ENCODE measurements at regions not wholly inside any gene's neighbourhood (a gene's known extent, or its start where the extent isn't known, plus 50 kb on each side); places are given as distances from the start of the nearest gene placed in this dataset.

DNA sequence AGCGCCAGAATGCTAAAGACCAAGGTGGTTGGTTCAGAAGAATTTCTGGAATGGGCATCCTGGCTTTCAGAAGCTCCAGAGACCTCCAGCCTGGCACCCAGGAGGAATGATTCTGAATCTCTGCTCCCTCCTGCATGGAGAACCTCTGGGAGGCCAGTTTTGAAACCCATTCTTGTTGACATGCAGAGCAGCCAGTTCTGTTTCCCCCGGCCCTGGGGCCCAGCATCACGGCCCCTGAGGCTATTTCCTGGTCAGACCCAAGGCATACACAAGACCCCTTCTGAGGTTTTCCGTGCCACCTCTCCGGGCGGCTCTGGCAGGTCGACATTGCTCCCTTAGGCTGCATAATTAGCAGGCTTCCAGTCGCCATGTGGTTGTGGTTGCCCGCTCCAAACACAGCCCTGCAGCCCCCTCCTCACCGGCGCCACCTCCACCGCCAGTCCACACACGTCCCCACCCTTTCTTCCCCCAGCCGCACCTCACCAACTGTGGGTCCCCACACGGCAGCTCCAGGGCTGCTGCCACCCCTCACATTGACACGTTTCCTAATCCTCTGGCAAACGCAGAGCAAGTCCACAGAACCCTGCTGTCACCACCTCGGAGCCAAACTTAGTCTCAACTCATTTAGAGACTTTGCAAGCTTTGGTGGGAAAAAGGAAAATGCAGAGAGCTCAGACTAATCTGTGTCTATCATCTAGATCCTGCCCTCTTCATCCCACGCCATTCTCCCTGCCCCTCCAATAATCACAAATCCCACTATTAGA, 367.1 kb downstream of the SOX9 start:
- ATAC-seq = no peak
- H3K27ac Mint-ChIP-seq = no peak overlapping the region
- peaks cover 6% of the 10 kb centered on the region for H3K27me3 Mint-ChIP-seq (ENCODE audit: low read depth)
- no peak overlapping the region for H3K4me3 Mint-ChIP-seq
- no peaks in the 10 kb centered on the region for H3K4me1 Mint-ChIP-seq (ENCODE audit: low read depth)
- no peaks in the 10 kb centered on the region for H3K36me3 Mint-ChIP-seq (ENCODE audit: low read depth)
- POLR2A ChIA-PET = no interaction called here
- CTCF ChIA-PET = no interaction called here
- H3K9me3 Mint-ChIP-seq (ENCODE audit: insufficient read depth) = no peaks in the 10 kb centered on the region
- DNase-seq = no peak

DNA sequence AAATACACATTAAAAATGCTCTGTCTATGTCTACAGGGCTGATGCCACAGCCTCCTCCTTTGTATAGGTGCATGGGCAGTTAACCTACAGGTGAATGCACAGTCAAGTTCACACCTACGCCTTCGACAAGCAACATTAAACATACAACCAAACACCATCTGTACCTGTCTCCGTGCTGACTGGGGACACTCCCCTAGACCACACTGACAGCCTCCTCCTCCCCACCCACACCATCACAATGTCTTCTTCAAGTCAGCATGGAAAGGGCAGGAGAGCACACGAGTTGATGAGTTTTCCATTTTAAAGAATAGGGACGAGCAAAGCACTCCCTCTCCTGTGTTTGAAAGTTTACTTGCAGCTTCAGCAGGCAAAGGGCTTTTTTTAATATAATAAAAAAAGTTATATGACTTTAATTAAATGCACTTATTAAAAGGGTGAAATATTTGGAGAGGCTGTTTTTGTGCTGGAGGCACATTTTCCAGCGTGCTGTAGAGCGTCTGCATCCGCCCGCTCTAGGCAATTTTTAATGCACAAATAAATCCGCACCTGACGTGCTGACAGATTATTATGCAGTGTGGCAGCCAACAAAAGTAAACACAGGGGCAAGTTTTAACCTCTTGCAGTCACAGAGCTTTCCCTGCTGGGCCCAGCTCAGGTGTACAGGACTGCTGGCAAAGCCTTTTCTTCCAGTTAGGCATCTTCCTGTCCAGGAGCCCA, 367.9 kb downstream of the SOX9 start:
- ATAC-seq = no peak
- Mint-ChIP-seq H3K9me3 (ENCODE audit: insufficient read depth) (no peaks in the 10 kb centered on the region), H3K4me1 (ENCODE audit: low read depth) (no peaks in the 10 kb centered on the region), H3K27ac (no peak overlapping the region), H3K4me3 (no peak overlapping the region), H3K27me3 (ENCODE audit: low read depth) (peaks cover 6% of the 10 kb centered on the region), H3K36me3 (ENCODE audit: low read depth) (no peaks in the 10 kb centered on the region)
- POLR2A ChIA-PET = no interaction called here
- no peak for DNase-seq
- CTCF ChIA-PET = no interaction called here

DNA sequence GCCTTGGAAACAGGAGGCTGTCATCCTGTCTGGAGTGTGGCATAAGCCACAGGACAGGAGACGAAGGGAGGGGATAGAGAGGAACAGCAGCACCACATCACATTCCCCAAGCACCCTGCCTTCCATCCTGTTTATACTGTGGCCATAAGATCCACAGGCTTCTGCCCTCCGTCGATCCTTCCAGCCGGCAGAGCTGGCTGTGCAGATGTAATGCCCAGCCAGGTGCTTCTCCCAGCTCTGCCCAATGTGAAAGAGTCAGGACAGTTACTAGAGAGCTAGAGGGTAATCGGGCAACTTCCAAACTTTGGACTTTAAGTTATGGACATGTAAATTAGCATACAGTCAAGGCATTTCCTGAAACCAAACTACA, 368.4 kb downstream of the SOX9 start:
- peaks cover 6% of the 10 kb centered on the region for H3K27me3 Mint-ChIP-seq (ENCODE audit: low read depth)
- no peaks in the 10 kb centered on the region for H3K36me3 Mint-ChIP-seq (ENCODE audit: low read depth)
- no peak overlapping the region for H3K4me3 Mint-ChIP-seq
- CTCF ChIA-PET = no interaction called here
- DNase-seq (no peak), ATAC-seq (no peak)
- no peaks in the 10 kb centered on the region for H3K4me1 Mint-ChIP-seq (ENCODE audit: low read depth)
- H3K9me3 Mint-ChIP-seq (ENCODE audit: insufficient read depth) = no peaks in the 10 kb centered on the region
- POLR2A ChIA-PET = no interaction called here
- no peak overlapping the region for H3K27ac Mint-ChIP-seq

DNA sequence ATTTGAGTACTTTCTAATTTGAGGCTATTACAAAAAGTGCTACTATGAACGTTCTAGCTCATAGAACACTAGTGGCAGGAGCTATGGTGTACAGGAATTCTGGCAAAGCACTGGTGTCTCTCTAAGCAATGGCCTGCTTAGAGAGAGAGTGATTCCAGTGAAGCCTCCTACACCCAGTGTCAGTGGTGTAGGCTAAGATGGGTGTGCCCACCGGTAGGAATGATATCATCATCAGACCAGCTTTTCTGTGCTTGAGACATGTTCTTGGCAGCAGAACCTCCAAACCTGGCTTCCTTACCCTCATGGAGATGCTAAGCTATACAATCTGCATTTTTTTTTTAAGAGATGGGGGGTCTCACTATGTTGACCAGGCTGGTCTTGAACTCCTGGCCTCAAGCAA, 370.3 kb downstream of the SOX9 start:
- ChIA-PET CTCF (no interaction called here), POLR2A (no interaction called here)
- Mint-ChIP-seq H3K4me3 (no peak overlapping the region), H3K9me3 (ENCODE audit: insufficient read depth) (no peaks in the 10 kb centered on the region), H3K27me3 (ENCODE audit: low read depth) (peaks cover 6% of the 10 kb centered on the region), H3K4me1 (ENCODE audit: low read depth) (no peaks in the 10 kb centered on the region), H3K27ac (no peak overlapping the region), H3K36me3 (ENCODE audit: low read depth) (no peaks in the 10 kb centered on the region)
- ATAC-seq (no peak), DNase-seq (no peak)

DNA sequence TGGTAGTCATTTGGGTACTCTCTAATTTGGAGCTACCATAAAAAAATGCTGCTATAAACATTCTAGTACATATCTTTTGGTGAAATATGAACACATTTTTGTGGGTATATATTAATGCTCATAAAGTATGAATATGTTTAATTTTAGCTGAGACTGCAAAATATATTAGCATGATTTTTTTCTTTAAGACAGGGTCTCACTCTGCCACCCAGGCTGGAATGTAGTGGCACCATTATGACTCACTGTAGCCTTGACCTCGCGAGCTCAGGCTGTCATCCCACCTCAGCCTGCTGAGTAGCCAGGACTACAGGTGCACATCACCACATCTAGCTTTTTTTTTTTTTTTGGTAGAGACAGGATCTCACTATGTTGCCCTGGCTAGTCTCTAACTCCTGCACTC, 371.7 kb downstream of the SOX9 start:
- ChIA-PET POLR2A (no interaction called here), CTCF (no interaction called here)
- Mint-ChIP-seq H3K27me3 (ENCODE audit: low read depth) (peaks cover 6% of the 10 kb centered on the region), H3K9me3 (ENCODE audit: insufficient read depth) (no peaks in the 10 kb centered on the region), H3K27ac (no peak overlapping the region), H3K4me3 (no peak overlapping the region), H3K4me1 (ENCODE audit: low read depth) (no peaks in the 10 kb centered on the region), H3K36me3 (ENCODE audit: low read depth) (no peaks in the 10 kb centered on the region)
- no peak for ATAC-seq
- DNase-seq = no peak

DNA sequence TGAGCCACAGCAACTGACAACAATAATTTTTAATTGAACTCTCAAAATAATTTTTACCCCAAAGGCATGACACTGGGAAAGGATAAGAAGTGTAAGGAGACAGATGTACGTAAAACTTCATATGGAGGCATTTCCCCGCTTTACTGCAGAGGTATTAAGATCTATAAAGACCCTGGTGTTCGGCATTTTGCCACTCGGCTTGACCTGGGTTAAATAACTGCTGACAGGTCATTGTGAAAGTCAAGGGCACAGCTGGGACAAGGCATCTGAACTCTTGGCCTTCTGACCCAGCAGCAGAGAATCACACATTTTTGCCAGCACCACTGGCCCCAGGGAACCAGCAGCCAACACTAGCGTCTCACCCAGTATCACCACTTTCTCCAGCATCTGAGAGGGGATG, 372.1 kb downstream of the SOX9 start:
- Mint-ChIP-seq H3K36me3 (ENCODE audit: low read depth) (no peaks in the 10 kb centered on the region), H3K4me1 (ENCODE audit: low read depth) (no peaks in the 10 kb centered on the region), H3K4me3 (no peak overlapping the region), H3K27ac (no peak overlapping the region), H3K9me3 (ENCODE audit: insufficient read depth) (no peaks in the 10 kb centered on the region), H3K27me3 (ENCODE audit: low read depth) (peaks cover 6% of the 10 kb centered on the region)
- DNase-seq (no peak), ATAC-seq (no peak)
- POLR2A ChIA-PET = no interaction called here
- CTCF ChIA-PET = no interaction called here

DNA sequence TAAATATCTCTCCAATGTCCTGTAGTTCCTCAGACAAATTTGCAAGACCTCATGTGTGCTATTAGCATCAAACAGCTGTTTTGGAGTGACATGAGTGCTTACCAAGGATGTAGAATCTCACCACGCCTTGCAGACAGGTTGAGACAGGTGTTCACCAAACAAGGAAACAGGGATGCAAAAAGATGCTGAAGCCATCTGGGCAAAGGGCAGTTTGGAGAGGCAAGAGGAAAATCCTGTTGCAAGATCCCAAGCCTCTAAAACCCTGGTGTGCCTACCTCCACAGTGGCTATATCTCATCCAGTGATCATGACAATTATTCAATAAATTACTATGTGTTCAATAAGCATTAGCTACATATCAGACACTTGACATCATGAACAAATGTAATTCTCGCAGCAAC, 373.7 kb downstream of the SOX9 start:
- ChIA-PET CTCF (no interaction called here), POLR2A (no interaction called here)
- H3K27ac Mint-ChIP-seq = no peak overlapping the region
- no peaks in the 10 kb centered on the region for H3K4me1 Mint-ChIP-seq (ENCODE audit: low read depth)
- ATAC-seq (no peak), DNase-seq (no peak)
- no peaks in the 10 kb centered on the region for H3K9me3 Mint-ChIP-seq (ENCODE audit: insufficient read depth)
- H3K4me3 Mint-ChIP-seq = no peak overlapping the region
- no peaks in the 10 kb centered on the region for H3K36me3 Mint-ChIP-seq (ENCODE audit: low read depth)
- no peaks in the 10 kb centered on the region for H3K27me3 Mint-ChIP-seq (ENCODE audit: low read depth)

DNA sequence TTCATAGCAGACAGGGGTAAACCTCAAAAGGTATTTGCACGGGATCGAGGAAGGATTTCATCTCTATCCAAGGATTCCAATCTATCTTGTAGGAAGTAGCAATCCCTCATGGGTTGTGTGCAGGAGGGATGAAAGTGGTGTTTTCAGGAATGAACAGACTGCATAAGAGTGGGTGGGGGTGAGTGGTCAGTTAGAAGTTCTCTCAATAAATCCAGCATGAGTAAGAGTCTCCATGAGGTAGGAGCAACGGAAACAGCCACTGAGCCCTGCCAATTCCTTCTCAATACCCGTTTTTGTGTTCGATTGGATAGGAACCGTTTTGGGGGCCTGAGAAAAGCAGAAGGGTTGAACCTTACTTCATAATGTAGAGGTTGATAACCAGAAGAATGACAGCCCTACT, 375.6 kb downstream of the SOX9 start:
- no peaks in the 10 kb centered on the region for H3K36me3 Mint-ChIP-seq (ENCODE audit: low read depth)
- H3K4me1 Mint-ChIP-seq (ENCODE audit: low read depth) = no peaks in the 10 kb centered on the region
- no peak overlapping the region for H3K4me3 Mint-ChIP-seq
- H3K27me3 Mint-ChIP-seq (ENCODE audit: low read depth) = no peaks in the 10 kb centered on the region
- POLR2A ChIA-PET = interaction anchor here (0.7 kb wide), 1 partner anchor 1535 kb away, joined by 3 read pairs; no protein-coding TSS in a partner anchor
- no peak for ATAC-seq
- H3K27ac Mint-ChIP-seq = no peak overlapping the region
- CTCF ChIA-PET = no interaction called here
- no peak for DNase-seq
- no peaks in the 10 kb centered on the region for H3K9me3 Mint-ChIP-seq (ENCODE audit: insufficient read depth)

DNA sequence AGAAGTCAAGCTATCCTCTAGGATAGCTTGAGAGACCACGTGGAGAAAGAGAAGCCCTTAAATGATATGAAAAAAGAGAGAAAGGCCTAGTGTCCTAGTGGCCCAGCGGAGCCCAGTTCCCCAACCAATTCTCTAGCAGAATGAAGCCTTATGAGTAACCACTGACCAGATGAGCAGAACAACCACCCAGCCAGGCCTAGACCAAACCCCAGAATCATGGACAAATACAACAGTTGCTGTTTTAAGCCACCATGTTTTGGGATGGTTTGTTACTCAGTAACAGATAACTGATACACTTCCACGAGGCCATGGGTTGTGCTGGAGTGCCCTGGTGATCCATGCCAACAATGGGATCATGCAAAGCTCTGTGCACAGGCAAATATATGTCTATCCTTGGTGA, 377.1 kb downstream of the SOX9 start:
- ChIA-PET POLR2A (interaction anchor here (0.6 kb wide), 1 partner anchor 631 kb away, joined by 3 read pairs; no protein-coding TSS in a partner anchor), CTCF (interaction anchor here (0.6 kb wide), 1 partner anchor 12 kb away, joined by 3 read pairs; no protein-coding TSS in a partner anchor)
- no peaks in the 10 kb centered on the region for H3K36me3 Mint-ChIP-seq (ENCODE audit: low read depth)
- H3K9me3 Mint-ChIP-seq (ENCODE audit: insufficient read depth) = no peaks in the 10 kb centered on the region
- ATAC-seq (no peak), DNase-seq (no peak)
- no peaks in the 10 kb centered on the region for H3K4me1 Mint-ChIP-seq (ENCODE audit: low read depth)
- no peaks in the 10 kb centered on the region for H3K27me3 Mint-ChIP-seq (ENCODE audit: low read depth)
- H3K4me3 Mint-ChIP-seq = no peak overlapping the region
- H3K27ac Mint-ChIP-seq = no peak overlapping the region

DNA sequence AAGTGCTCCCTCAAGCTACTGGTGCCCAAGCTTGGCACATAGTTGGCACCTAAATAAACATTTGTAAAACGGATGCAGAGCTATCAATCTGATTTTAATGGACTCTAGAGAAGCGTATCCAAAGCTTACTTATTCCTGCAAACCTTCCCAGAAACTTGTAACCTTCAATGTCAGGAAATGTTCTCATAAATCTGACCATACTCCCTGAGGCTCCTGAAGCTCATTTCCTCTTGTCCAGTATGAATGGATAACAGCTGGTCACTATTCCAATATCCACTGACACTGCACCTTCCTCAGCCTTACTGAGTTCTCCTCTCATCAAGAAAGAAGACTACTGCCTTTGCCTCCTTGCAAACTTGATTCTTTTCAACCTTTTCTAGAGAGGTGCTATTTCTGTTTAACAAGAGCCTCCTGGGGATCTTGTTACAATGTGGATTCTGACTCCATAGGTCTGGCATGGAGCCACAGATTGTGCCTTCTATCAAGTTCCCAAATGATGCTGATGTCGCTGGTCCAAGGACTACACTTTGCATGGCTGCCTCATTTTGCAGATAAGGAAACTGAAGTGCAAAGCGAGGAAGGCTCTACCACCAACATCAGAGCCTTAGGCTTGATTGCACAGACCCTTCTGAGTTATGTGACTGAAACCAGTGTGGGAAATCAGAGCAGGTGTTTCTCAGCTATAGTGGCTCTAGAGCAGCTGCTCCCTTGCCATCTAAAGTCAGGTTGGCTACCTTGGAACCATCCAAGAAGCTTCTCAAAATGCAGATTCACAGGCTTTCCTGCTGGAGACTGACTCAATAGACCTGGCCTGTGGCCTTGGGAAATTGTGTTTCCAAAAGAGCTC, 377.8 kb downstream of the SOX9 start:
- Mint-ChIP-seq H3K27ac (no peak overlapping the region), H3K9me3 (ENCODE audit: insufficient read depth) (no peaks in the 10 kb centered on the region), H3K36me3 (ENCODE audit: low read depth) (no peaks in the 10 kb centered on the region), H3K4me1 (ENCODE audit: low read depth) (no peaks in the 10 kb centered on the region), H3K27me3 (ENCODE audit: low read depth) (no peaks in the 10 kb centered on the region), H3K4me3 (no peak overlapping the region)
- ATAC-seq (no peak), DNase-seq (no peak)
- ChIA-PET POLR2A (no interaction called here), CTCF (no interaction called here)

DNA sequence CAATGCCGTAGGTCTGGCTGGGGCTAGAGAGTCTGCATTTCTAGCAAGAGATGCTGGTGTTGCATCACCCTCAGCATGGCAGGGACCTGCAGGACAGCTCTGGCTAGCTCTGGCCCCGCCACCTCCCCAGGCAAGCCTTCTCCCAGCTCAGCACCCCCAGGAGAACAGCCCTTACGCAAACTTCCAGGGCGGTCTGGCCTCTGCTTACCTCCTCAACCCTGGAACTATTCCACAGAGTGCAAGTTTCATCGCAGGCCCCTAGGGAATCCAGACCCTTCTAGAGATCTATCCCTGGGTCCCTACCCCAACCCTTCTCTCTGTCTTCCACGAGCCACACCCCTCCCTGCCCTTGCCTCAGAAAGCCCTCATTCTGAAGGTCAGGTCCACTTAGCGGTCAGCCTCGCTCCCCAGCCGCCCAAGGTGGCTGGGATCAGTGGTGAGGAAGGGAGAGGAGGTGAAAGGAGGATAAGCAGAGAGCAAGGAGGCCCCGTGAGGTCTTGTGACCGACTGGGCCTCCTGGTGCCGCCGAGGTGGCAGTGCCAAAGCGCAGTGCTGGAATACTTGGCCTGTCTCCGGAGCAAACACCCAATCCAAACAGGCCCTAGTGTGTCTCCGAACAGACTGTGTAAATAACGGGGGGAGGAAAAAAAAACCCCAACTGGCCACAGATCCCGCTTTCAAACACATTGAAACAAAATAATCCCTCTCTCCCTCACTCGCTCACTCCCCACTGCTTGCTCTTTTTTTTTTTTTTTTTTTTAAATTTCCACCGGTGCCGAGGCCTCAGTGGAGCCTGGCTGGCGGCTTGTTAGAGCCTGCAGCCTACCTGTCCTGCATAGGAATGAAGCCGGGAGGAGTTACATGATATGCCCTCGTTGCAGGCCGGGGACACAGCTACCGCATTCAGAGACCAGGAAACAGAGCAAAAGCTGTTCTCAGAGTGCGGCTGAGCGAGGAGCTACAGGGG, 380.9 kb downstream of the SOX9 start:
- POLR2A ChIA-PET = no interaction called here
- DNase-seq (no peak), ATAC-seq (no peak)
- H3K4me1 Mint-ChIP-seq (ENCODE audit: low read depth) = no peaks in the 10 kb centered on the region
- no peaks in the 10 kb centered on the region for H3K36me3 Mint-ChIP-seq (ENCODE audit: low read depth)
- H3K27ac Mint-ChIP-seq = no peak overlapping the region
- H3K27me3 Mint-ChIP-seq (ENCODE audit: low read depth) = no peaks in the 10 kb centered on the region
- CTCF ChIA-PET = no interaction called here
- no peak overlapping the region for H3K4me3 Mint-ChIP-seq
- no peaks in the 10 kb centered on the region for H3K9me3 Mint-ChIP-seq (ENCODE audit: insufficient read depth)
